ENCODE measurements at regions not wholly inside any gene's neighbourhood (a gene's known extent, or its start where the extent isn't known, plus 50 kb on each side); places are given as distances from the start of the nearest gene placed in this dataset.

DNA sequence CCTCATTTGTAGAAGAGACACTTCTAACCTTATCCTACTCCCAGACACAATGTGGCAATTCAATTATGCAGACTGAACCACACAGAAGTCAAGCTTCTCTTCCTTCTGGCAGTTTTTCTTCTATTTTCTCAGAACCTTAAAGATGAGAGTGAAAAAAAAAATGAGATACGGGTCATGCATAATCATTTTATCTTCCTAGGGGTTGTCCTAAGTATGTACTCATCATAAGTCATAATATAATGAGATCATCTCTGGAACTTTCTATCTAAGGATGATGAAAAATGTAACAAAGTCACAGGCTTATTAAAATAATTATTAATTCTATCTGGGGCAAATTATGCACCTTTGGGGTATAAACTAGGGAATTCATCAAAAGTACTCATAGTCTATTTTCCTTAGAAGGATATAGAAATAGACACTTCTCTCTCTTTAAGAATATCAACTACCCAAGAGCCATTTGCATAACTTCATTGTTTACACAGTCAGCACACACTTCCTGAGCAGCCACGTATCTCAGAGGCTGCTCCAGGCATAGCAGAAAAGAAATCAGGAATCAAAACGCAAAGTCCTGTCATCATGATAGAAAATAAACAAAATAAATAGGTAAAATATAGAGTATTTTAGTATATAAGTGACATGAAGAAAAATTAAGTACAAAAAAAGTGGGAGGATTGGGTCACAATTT, 345.9 kb upstream of the SPHKAP start:
- no peaks in the 10 kb centered on the region for H3K4me1 Mint-ChIP-seq (ENCODE audit: low read depth)
- H3K9me3 ChIP-seq (ENCODE audit: control insufficient read depth in 1 of 2, insufficient read depth in 1 of 2, low read length in 2 of 2): peaks cover 0 to 3% of the 10 kb centered on the region in 2 experiments
- H3K27ac ChIP-seq (ENCODE audit: low read depth in 1 of 2, low read length in 2 of 2): no peak overlapping the region
- CTCF ChIA-PET: no interaction called here
- ATAC-seq (ENCODE audit: poor library complexity): no peak
- H3K36me3 Mint-ChIP-seq (ENCODE audit: low read depth): no peaks in the 10 kb centered on the region
- H3K4me1 ChIP-seq (ENCODE audit: insufficient read depth, low read length): no peaks in the 10 kb centered on the region
- H3K27me3 ChIP-seq (ENCODE audit: control insufficient read depth in 1 of 2, insufficient read depth in 2 of 2, low read length in 2 of 2): no peaks in the 10 kb centered on the region
- no peak overlapping the region for H3K27ac Mint-ChIP-seq
- no peak overlapping the region for H3K4me3 Mint-ChIP-seq
- H3K27me3 Mint-ChIP-seq: no peaks in the 10 kb centered on the region
- no peaks in the 10 kb centered on the region for H3K36me3 ChIP-seq (ENCODE audit: insufficient read depth, low read length)
- DNase-seq: no peak
- no peak overlapping the region for H3K4me3 ChIP-seq (ENCODE audit: low read length)
- peaks cover 6% of the 10 kb centered on the region for H3K9me3 Mint-ChIP-seq
- intact Hi-C loops (cut with DNase I, micrococcal nuclease): no loop called here
- TF ChIP-seq, protein P1, sequence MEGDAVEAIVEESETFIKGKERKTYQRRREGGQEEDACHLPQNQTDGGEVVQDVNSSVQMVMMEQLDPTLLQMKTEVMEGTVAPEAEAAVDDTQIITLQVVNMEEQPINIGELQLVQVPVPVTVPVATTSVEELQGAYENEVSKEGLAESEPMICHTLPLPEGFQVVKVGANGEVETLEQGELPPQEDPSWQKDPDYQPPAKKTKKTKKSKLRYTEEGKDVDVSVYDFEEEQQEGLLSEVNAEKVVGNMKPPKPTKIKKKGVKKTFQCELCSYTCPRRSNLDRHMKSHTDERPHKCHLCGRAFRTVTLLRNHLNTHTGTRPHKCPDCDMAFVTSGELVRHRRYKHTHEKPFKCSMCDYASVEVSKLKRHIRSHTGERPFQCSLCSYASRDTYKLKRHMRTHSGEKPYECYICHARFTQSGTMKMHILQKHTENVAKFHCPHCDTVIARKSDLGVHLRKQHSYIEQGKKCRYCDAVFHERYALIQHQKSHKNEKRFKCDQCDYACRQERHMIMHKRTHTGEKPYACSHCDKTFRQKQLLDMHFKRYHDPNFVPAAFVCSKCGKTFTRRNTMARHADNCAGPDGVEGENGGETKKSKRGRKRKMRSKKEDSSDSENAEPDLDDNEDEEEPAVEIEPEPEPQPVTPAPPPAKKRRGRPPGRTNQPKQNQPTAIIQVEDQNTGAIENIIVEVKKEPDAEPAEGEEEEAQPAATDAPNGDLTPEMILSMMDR (IDR thresholded peaks at IDR 0.05): no peak
- POLR2A ChIA-PET: no interaction called here

DNA sequence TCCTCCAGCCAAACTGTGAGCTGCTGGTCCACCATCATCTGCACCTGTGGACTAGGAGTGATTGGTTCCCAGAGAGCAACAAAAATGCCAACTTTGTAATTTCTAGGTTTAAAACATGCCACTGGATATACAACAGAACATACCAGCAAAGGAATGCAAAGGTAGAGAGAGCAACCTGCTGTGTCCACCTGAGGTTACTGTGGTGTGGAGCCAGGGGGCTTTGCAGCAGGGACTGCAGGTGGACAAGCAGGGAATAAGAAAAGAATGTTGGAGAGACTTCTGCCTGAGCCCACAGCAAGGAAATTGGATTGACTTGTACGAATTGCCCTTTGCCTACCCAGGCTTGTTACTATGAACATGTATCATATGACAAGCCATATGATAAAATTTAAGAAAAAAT, 345.2 kb upstream of the SPHKAP start:
- ChIA-PET POLR2A (no interaction called here), CTCF (no interaction called here)
- TF ChIP-seq, protein P1 (IDR thresholded peaks at IDR 0.05): no peak
- Mint-ChIP-seq H3K4me1 (ENCODE audit: low read depth) (no peaks in the 10 kb centered on the region), H3K4me3 (no peak overlapping the region), H3K27me3 (no peaks in the 10 kb centered on the region), H3K36me3 (ENCODE audit: low read depth) (no peaks in the 10 kb centered on the region), H3K27ac (no peak overlapping the region), H3K9me3 (peaks cover 10% of the 10 kb centered on the region)
- no peak for DNase-seq
- H3K36me3 ChIP-seq (ENCODE audit: insufficient read depth, low read length): no peaks in the 10 kb centered on the region
- no peaks in the 10 kb centered on the region for H3K4me1 ChIP-seq (ENCODE audit: insufficient read depth, low read length)
- H3K4me3 ChIP-seq (ENCODE audit: low read length): no peak overlapping the region
- H3K27me3 ChIP-seq (ENCODE audit: control insufficient read depth in 1 of 2, insufficient read depth in 2 of 2, low read length in 2 of 2): no peaks in the 10 kb centered on the region
- no peak overlapping the region for H3K27ac ChIP-seq (ENCODE audit: low read depth in 1 of 2, low read length in 2 of 2)
- peaks cover 0 to 3% of the 10 kb centered on the region in 2 experiments for H3K9me3 ChIP-seq (ENCODE audit: control insufficient read depth in 1 of 2, insufficient read depth in 1 of 2, low read length in 2 of 2)
- ATAC-seq (ENCODE audit: poor library complexity): no peak
- intact Hi-C loops (cut with DNase I, micrococcal nuclease): no loop called here

DNA sequence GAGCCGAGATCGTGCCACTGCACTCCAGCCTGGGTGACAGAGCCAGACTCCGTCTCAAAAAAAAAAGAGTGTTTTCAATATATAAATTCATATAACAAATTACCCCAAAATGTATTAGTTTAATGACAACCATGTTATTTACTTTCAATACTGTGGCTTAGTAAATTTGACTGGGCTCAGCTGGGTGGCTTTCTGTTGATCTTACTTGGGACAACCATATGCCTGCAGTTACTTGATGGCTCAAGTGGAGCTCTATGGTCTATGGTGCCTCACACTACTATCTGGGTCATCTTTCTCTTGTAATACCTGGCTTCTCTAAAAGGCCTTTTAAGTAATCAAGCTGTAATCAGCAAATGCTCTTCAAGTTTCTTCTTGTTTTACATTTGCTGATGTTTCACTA, 341.5 kb upstream of the SPHKAP start:
- no peak overlapping the region for H3K4me3 Mint-ChIP-seq
- TF ChIP-seq, protein P1 (IDR thresholded peaks at IDR 0.05): no peak
- ATAC-seq (ENCODE audit: poor library complexity): no peak
- Histone ChIP-seq H3K36me3 (ENCODE audit: insufficient read depth, low read length) (no peaks in the 10 kb centered on the region), H3K4me1 (ENCODE audit: insufficient read depth, low read length) (no peaks in the 10 kb centered on the region), H3K9me3 (ENCODE audit: control insufficient read depth in 1 of 2, insufficient read depth in 1 of 2, low read length in 2 of 2) (peaks cover 0 to 3% of the 10 kb centered on the region in 2 experiments), H3K27ac (ENCODE audit: low read depth in 1 of 2, low read length in 2 of 2) (no peak overlapping the region), H3K4me3 (ENCODE audit: low read length) (no peak overlapping the region), H3K27me3 (ENCODE audit: control insufficient read depth in 1 of 2, insufficient read depth in 2 of 2, low read length in 2 of 2) (no peaks in the 10 kb centered on the region)
- intact Hi-C loops (cut with DNase I, micrococcal nuclease): no loop called here
- H3K4me1 Mint-ChIP-seq (ENCODE audit: low read depth): no peaks in the 10 kb centered on the region
- H3K27me3 Mint-ChIP-seq: no peaks in the 10 kb centered on the region
- ChIA-PET CTCF (no interaction called here), POLR2A (no interaction called here)
- no peak overlapping the region for H3K27ac Mint-ChIP-seq
- no peak for DNase-seq
- H3K36me3 Mint-ChIP-seq (ENCODE audit: low read depth): no peaks in the 10 kb centered on the region
- H3K9me3 Mint-ChIP-seq: peaks cover 7% of the 10 kb centered on the region

All from CD4-positive, alpha-beta T cell (primary cell).